GM12873 (cell line): ENCODE measurements at regions not wholly inside any gene's neighbourhood (a gene's known extent, or its start where the extent isn't known, plus 50 kb on each side); places are given as distances from the start of the nearest gene placed in this dataset.

Source experiments
- CTCF ChIP-seq: IDR thresholded peaks from 2 replicates; pipeline ENCODE4 v1.5.1; 2012; ENCODE audit warnings: low read depth, mild to moderate bottlenecking, moderate library complexity, low read length, control low read depth; ENCODE audit not compliant: insufficient read depth; ENCODE audit errors: missing control alignments

- TF ChIP-seq CTCF, result no peak
Measured at GRCh38 chr20:19901226-19901625, 115.9 kb upstream of the NAA20 start.

GRCh38 chr20:19903168-19903811, 113.9 kb upstream of the NAA20 start:
- peak; percentile 53 for TF ChIP-seq CTCF

- no peak for TF ChIP-seq CTCF
Measured at GRCh38 chr20:19907326-19908056, 109.7 kb upstream of the NAA20 start.

- TF ChIP-seq CTCF, result no peak
Measured at GRCh38 chr20:19908576-19908975, 108.6 kb upstream of the NAA20 start.

- no peak for TF ChIP-seq CTCF
Measured at GRCh38 chr20:19909725-19910124, 107.4 kb upstream of the NAA20 start.

- TF ChIP-seq CTCF, result no peak
Measured at GRCh38 chr20:19911810-19912382, 105.3 kb upstream of the NAA20 start.

GRCh38 chr20:19913349-19913748, 103.8 kb upstream of the NAA20 start:
- TF ChIP-seq CTCF, result no peak
